K562 (cell line): ENCODE measurements at regions not wholly inside any gene's neighbourhood (a gene's known extent, or its start where the extent isn't known, plus 50 kb on each side); places are given as distances from the start of the nearest gene placed in this dataset.

Experiments
- ATAC-seq: fragments of 200-7000 bp; cut with Tn5 transposase; 3 replicates; pipeline ENCODE4 v1.9.1; 2020; ENCODE audit warnings: moderate library complexity
- BruUV-seq: library from RNA; stranded (reverse); fragments of 400-500 nt; replicated peaks from 2 replicates; lab custom pipeline; 2021; lab: Mats Ljungman, UMichigan
- CTCF ChIA-PET: fragments of 300-600 bp; formaldehyde crosslinking; extraction: SDS; loops from one replicate; lab custom pipeline; 2021; ENCODE audit warnings: low intra/inter-chr PET ratio; lab: Yijun Ruan, JAX
- POLR2A ChIA-PET: fragments of 300-600, 350-650 bp; sonication (Branson Sonifier 250); formaldehyde crosslinking; extraction: SDS; loops from one replicate; lab custom pipeline; 2021; ENCODE audit warnings: antibody characterized with exemption, inconsistent platforms; lab: Yijun Ruan, JAX
- DNase-seq, 4 experiments: peaks; one replicate each; pipeline versions ENCODE4 v3.0.0 to v3.0.0-alpha.2; 2011 to 2018; ENCODE audit warnings: low spot score in 3 of 4, mixed read lengths in 3 of 4; ENCODE audit errors: extremely low read depth in 1 of 4
- FAIRE-seq: peaks from 2 replicates; lab custom pipeline; 2011; peaks lifted over from hg19 to GRCh38; lab: Jason Lieb, UNC
- H2AFZ ChIP-seq: 2 replicates; pipeline ENCODE4 v1.6.0; 2011; ENCODE audit warnings: low read depth, low read length, control low read depth, inconsistent platforms
- H3K27ac ChIP-seq: fragments of 200-600 bp; 3 replicates; pipeline ENCODE4 v1.8.0; 2011; ENCODE audit warnings: low read depth, mild to moderate bottlenecking, control low read depth, inconsistent platforms, low read length, moderate library complexity, mixed read lengths; ENCODE audit errors: extremely low read depth
- H3K27me3 ChIP-seq, 2 experiments: fragments of 300-600 bp in 1 of 2; 2 replicates in 1 of 2; 3 replicates in 1 of 2; pipeline versions ENCODE4 v1.6.0 to v1.8.0; 2011; ENCODE audit warnings: inconsistent platforms in 2 of 2, low read length in 2 of 2, mild to moderate bottlenecking in 1 of 2, mixed read lengths in 1 of 2, moderate library complexity in 1 of 2; ENCODE audit not compliant: control insufficient read depth in 2 of 2, insufficient read depth in 2 of 2
- H3K36me3 ChIP-seq: fragments of 300-600 bp; 3 replicates; pipeline ENCODE4 v1.8.0; 2011; ENCODE audit warnings: mild to moderate bottlenecking, low read length, inconsistent platforms; ENCODE audit not compliant: control insufficient read depth, insufficient read depth
- H3K4me1 ChIP-seq, 2 experiments: fragments of 200-600 bp in 1 of 2; replicated peaks in 1 of 2; 2 replicates in 1 of 2; 3 replicates in 1 of 2; pipeline versions ENCODE4 v1.5.1 to v1.8.0; 2011; ENCODE audit warnings: inconsistent platforms in 2 of 2, low read length in 2 of 2, mild to moderate bottlenecking in 1 of 2, mixed read lengths in 1 of 2, moderate library complexity in 1 of 2; ENCODE audit not compliant: control insufficient read depth in 2 of 2, insufficient read depth in 2 of 2
- H3K4me2 ChIP-seq: 2 replicates; pipeline ENCODE4 v1.6.1; 2011; ENCODE audit warnings: low read length, control low read depth, inconsistent platforms, mixed read lengths; ENCODE audit not compliant: insufficient read depth
- H3K4me3 ChIP-seq: fragments of 200-600 bp; sonication (generic), shearing (Covaris generic); 2 replicates; pipeline ENCODE4 v1.5.1; 2016; ENCODE audit warnings: control low read depth, inconsistent platforms
- H3K79me2 ChIP-seq: fragments of 200-600 bp; 3 replicates; pipeline ENCODE4 v1.8.0; 2011; ENCODE audit warnings: low read length, inconsistent platforms; ENCODE audit not compliant: control insufficient read depth, insufficient read depth
- H3K9ac ChIP-seq, 2 experiments: 2 replicates each; pipeline versions ENCODE4 v1.6.0 to v1.6.1; 2011; ENCODE audit warnings: low read depth in 2 of 2, low read length in 2 of 2, control low read depth in 1 of 2, inconsistent platforms in 1 of 2, mild to moderate bottlenecking in 1 of 2, mixed read lengths in 1 of 2; ENCODE audit not compliant: insufficient read depth in 1 of 2
- H3K9me1 ChIP-seq: one replicate; pipeline ENCODE4 v1.6.0; 2011; ENCODE audit warnings: inconsistent platforms, mild to moderate bottlenecking, low read length, moderate library complexity; ENCODE audit not compliant: control insufficient read depth, insufficient read depth
- H3K9me3 ChIP-seq: replicated peaks from 2 replicates; pipeline ENCODE4 v1.5.1; 2011; ENCODE audit warnings: low read depth, low read length, inconsistent platforms; ENCODE audit not compliant: control insufficient read depth, insufficient read depth
- H4K20me1 ChIP-seq: replicated peaks from 2 replicates; pipeline ENCODE4 v1.6.1; 2011; ENCODE audit warnings: low read length, inconsistent platforms, mixed read lengths; ENCODE audit not compliant: control insufficient read depth, insufficient read depth
- ATF3 ChIP-seq, 2 experiments: fragments of 450-650 bp in 1 of 2; sonication (generic) in 1 of 2; formaldehyde crosslinking in 1 of 2; IDR thresholded peaks in 1 of 2; conservative IDR thresholded peaks in 1 of 2; 2 replicates each; pipeline versions ENCODE4 v1.6.1 to v1.8.1; 2016 to 2023; ENCODE audit warnings: mild to moderate bottlenecking in 2 of 2, moderate library complexity in 2 of 2, inconsistent platforms in 1 of 2, missing genetic modification reagents in 1 of 2
- CEBPG ChIP-seq, 3 experiments: fragments of 200-800 bp in 1 of 3; sonication (Bioruptor generic) in 1 of 3; sonication (generic) in 1 of 3; formaldehyde crosslinking in 1 of 3; IDR thresholded peaks in 2 of 3; conservative IDR thresholded peaks in 1 of 3; 2 replicates each; pipeline versions ENCODE4 v1.6.1 to v1.8.0; 2016 to 2022; ENCODE audit warnings: missing compliant biosample characterization in 2 of 3, missing genetic modification characterization in 2 of 3, mild to moderate bottlenecking in 1 of 3, missing genetic modification reagents in 1 of 3
- E2F4 ChIP-seq: sonication (generic); formaldehyde crosslinking; IDR thresholded peaks from 2 replicates; pipeline ENCODE4 v1.8.0; 2022; ENCODE audit warnings: mild to moderate bottlenecking, low read depth, missing genetic modification reagents
- FOXK1 ChIP-seq: sonication (generic); formaldehyde crosslinking; IDR thresholded peaks from 2 replicates; pipeline ENCODE4 v1.8.0; 2022; ENCODE audit warnings: missing genetic modification reagents, mild to moderate bottlenecking, borderline replicate concordance
- MLLT1 ChIP-seq, 2 experiments: fragments of 450-650 bp; IDR thresholded peaks; 2 replicates each; pipeline ENCODE4 v1.6.1; 2016
- MNT ChIP-seq, 2 experiments: fragments of 450-650 bp; conservative IDR thresholded peaks; 2 replicates each; pipeline ENCODE4 v1.6.1; 2017; ENCODE audit warnings: mild to moderate bottlenecking in 2 of 2, moderate library complexity in 2 of 2
- ZBTB43 ChIP-seq: sonication (generic); formaldehyde crosslinking; IDR thresholded peaks from 2 replicates; pipeline ENCODE4 v1.8.0; 2023; ENCODE audit warnings: mild to moderate bottlenecking, missing genetic modification reagents
- ZNF23 ChIP-seq: fragments of 250-450 bp; sonication (Bioruptor Pico); IDR thresholded peaks from 2 replicates; pipeline ENCODE4 v1.4.0; 2020; ENCODE audit warnings: mild to moderate bottlenecking
- WGBS: fragments of 100-300 bp; shearing (Covaris generic); methylation state at CpG from one replicate; pipeline ENCODE4 v1.1.6; 2016; ENCODE audit warnings: low coverage, mixed read lengths; ENCODE audit not compliant: insufficient coverage; ENCODE audit errors: missing lambda C conversion rate; 5-methylcytosine and 5-hydroxymethylcytosine counted together
- in situ Hi-C: fragments of 300-500 bp; cut with MboI; formaldehyde crosslinking; loops from 4 replicates; pipeline ENCODE4 v1.15.0; 2018; ENCODE audit warnings: inconsistent platforms, mixed read lengths
- intact Hi-C: fragments of 100-400 bp; cut with micrococcal nuclease; formaldehyde crosslinking; loops from 2 replicates; pipeline ENCODE4 v1.14.2; 2022

- TF ChIP-seq ATF3 (IDR thresholded peaks at IDR 0.05) (no peak), ATF3 (CRISPR knock-in tag; conservative IDR thresholded peaks at IDR 0.05) (no peak), FOXK1 (CRISPR knock-in tag) (no peak), ZNF23 (CRISPR knock-in tag) (no peak)
Measured at GRCh38 chrX:138484451-138484850, 227.1 kb downstream of the FGF13 start (continued).

GRCh38 chrX:138481649-138482048 is 229.9 kb downstream of the FGF13 start:
- CTCF ChIA-PET: no interaction called here
- POLR2A ChIA-PET: no interaction called here
- FAIRE-seq: no peak
- Histone ChIP-seq H3K9ac (no peak overlapping the region), H3K4me1 (no peaks in the 10 kb centered on the region), H3K79me2 (no peaks in the 10 kb centered on the region), H3K27me3 (no peaks in the 10 kb centered on the region), H3K36me3 (no peaks in the 10 kb centered on the region), H3K27ac (no peak overlapping the region), H4K20me1 (no peaks in the 10 kb centered on the region), H3K4me3 (no peak overlapping the region), H3K9me3 (no peaks in the 10 kb centered on the region), H3K9me1 (no peaks in the 10 kb centered on the region), H2AFZ (no peak overlapping the region), H3K4me2 (no peak overlapping the region)
- intact Hi-C loops (no loop called here), in situ Hi-C loops (no loop called here)
- no TSS peak for BruUV-seq
- ATAC-seq: no peak
- 0% methylated on average over 1 of the region's 3 CpGs for WGBS
- DNase-seq: no peak
- TF ChIP-seq MLLT1 (IDR thresholded peaks at IDR 0.05) (no peak), E2F4 (CRISPR knock-in tag) (no peak), CEBPG (CRISPR knock-in tag; IDR thresholded peaks at IDR 0.05) (no peak), CEBPG (tag; conservative IDR thresholded peaks at IDR 0.05 in 1 of 2, IDR thresholded peaks at IDR 0.05 in 1 of 2) (no peak), MNT (conservative IDR thresholded peaks at IDR 0.05) (no peak), ZBTB43 (no peak)
